Suprapubic skin (tissue), 3 donors: ENCODE measurements at regions not wholly inside any gene's neighbourhood (a gene's known extent, or its start where the extent isn't known, plus 50 kb on each side); places are given as distances from the start of the nearest gene placed in this dataset.

Source experiments
- POLR2AphosphoS5 ChIP-seq, 3 donors: sonication (generic); formaldehyde crosslinking; IDR thresholded peaks; one replicate each; pipeline ENCODE4 v1.6.1; 2017; ENCODE audit warnings: antibody characterized with exemption in 3 of 3
- TF ChIP-seq, protein P1 (sequence below), 2 donors: fragments of 200-600 bp in 1 of 2; fragments of 450-650 bp in 1 of 2; sonication (generic) in 1 of 2; IDR thresholded peaks; one replicate each; pipeline ENCODE4 v1.5.1; 2016 to 2019; ENCODE audit warnings: antibody characterized with exemption in 2 of 2, mild to moderate bottlenecking in 1 of 2, moderate library complexity in 1 of 2

GRCh38 chr13:22422023-22422422 lies 751.1 kb downstream of the FGF9 start:
- TF ChIP-seq, protein P1, sequence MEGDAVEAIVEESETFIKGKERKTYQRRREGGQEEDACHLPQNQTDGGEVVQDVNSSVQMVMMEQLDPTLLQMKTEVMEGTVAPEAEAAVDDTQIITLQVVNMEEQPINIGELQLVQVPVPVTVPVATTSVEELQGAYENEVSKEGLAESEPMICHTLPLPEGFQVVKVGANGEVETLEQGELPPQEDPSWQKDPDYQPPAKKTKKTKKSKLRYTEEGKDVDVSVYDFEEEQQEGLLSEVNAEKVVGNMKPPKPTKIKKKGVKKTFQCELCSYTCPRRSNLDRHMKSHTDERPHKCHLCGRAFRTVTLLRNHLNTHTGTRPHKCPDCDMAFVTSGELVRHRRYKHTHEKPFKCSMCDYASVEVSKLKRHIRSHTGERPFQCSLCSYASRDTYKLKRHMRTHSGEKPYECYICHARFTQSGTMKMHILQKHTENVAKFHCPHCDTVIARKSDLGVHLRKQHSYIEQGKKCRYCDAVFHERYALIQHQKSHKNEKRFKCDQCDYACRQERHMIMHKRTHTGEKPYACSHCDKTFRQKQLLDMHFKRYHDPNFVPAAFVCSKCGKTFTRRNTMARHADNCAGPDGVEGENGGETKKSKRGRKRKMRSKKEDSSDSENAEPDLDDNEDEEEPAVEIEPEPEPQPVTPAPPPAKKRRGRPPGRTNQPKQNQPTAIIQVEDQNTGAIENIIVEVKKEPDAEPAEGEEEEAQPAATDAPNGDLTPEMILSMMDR (IDR thresholded peaks at IDR 0.05), result no peak
- no peak for TF ChIP-seq POLR2AphosphoS5 (IDR thresholded peaks at IDR 0.05)
